ENCODE measurements at regions not wholly inside any gene's neighbourhood (a gene's known extent, or its start where the extent isn't known, plus 50 kb on each side); places are given as distances from the start of the nearest gene placed in this dataset.

DNA sequence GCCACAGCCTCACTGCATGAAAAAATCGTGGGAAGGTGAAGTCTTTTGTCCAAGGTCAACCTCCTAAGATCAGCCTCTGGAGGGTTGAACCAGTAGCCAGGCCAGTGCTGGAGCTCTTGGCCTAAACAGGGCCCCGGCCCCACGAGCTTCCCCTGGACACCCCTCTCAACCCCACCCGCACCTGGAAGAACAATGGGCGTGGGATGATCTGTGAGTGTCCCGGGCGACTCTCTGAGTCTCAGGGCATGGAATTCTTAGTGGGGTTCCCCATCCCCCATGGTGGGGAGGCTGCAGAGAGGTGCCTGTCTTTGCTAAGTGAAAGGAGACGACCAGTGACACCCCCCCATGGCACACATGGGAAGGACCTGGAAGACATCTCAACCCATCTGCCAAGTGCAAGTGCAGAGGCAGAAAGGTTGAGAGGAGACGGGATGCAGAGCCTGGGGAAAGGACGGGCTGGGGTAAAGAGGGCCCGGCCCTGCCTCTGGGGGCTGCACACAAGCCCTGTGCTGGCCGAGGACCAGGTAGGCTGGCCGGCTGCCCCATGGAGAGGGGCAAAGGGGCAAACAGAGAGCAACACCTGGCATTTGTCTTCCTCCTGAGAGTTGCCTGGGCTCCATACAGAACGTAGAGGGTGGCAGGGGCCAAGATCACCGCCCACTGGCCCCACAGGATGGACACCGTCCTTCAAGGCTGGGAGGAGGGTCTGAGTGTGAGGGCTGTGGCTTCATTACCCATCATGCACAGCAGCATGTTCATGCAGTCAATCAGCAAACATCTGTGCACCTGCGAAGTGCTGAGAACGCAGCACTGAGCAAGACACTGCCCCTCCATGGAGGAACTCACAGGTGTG is 163.0 kb upstream of the PPP2R2D start:
- Mint-ChIP-seq H3K4me1 (ENCODE audit: low read depth, unreplicated experiment) (no peaks in the 10 kb centered on the region), H3K27ac (ENCODE audit: unreplicated experiment) (no peak overlapping the region), H3K4me3 (ENCODE audit: unreplicated experiment) (no peak overlapping the region), H3K9me3 (ENCODE audit: unreplicated experiment) (peaks cover 2% of the 10 kb centered on the region), H3K36me3 (ENCODE audit: unreplicated experiment) (peaks cover 9% of the 10 kb centered on the region), H3K27me3 (ENCODE audit: unreplicated experiment) (no peaks in the 10 kb centered on the region)
- no peak for DNase-seq
- TF ChIP-seq, protein P1, sequence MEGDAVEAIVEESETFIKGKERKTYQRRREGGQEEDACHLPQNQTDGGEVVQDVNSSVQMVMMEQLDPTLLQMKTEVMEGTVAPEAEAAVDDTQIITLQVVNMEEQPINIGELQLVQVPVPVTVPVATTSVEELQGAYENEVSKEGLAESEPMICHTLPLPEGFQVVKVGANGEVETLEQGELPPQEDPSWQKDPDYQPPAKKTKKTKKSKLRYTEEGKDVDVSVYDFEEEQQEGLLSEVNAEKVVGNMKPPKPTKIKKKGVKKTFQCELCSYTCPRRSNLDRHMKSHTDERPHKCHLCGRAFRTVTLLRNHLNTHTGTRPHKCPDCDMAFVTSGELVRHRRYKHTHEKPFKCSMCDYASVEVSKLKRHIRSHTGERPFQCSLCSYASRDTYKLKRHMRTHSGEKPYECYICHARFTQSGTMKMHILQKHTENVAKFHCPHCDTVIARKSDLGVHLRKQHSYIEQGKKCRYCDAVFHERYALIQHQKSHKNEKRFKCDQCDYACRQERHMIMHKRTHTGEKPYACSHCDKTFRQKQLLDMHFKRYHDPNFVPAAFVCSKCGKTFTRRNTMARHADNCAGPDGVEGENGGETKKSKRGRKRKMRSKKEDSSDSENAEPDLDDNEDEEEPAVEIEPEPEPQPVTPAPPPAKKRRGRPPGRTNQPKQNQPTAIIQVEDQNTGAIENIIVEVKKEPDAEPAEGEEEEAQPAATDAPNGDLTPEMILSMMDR (IDR thresholded peaks at IDR 0.05; ENCODE audit: partially characterized antibody, unreplicated experiment), result no peak

DNA sequence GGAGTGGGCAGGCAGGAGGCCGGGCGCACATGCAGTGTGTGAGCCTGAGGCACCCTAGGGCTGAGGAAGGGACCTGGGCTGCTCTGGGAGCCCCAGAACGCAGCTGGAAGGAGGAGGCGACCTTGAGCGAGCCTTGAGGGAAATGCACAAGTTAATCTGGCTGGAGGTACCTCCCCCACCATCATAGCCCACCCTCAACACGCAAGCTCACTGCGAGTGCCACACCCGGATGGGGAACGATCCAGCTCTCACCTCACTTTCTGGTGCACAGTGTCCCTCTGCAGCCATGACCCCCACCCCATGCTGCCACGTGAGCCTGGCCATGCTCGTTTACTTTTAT is 162.4 kb upstream of the PPP2R2D start:
- peak; percentile 6 for DNase-seq
- Mint-ChIP-seq H3K27me3 (ENCODE audit: unreplicated experiment) (no peaks in the 10 kb centered on the region), H3K4me3 (ENCODE audit: unreplicated experiment) (no peak overlapping the region), H3K9me3 (ENCODE audit: unreplicated experiment) (peaks cover 2% of the 10 kb centered on the region), H3K27ac (ENCODE audit: unreplicated experiment) (no peak overlapping the region), H3K36me3 (ENCODE audit: unreplicated experiment) (peaks cover 9% of the 10 kb centered on the region), H3K4me1 (ENCODE audit: low read depth, unreplicated experiment) (no peaks in the 10 kb centered on the region)
- TF ChIP-seq, protein P1 (IDR thresholded peaks at IDR 0.05; ENCODE audit: partially characterized antibody, unreplicated experiment), result no peak

DNA sequence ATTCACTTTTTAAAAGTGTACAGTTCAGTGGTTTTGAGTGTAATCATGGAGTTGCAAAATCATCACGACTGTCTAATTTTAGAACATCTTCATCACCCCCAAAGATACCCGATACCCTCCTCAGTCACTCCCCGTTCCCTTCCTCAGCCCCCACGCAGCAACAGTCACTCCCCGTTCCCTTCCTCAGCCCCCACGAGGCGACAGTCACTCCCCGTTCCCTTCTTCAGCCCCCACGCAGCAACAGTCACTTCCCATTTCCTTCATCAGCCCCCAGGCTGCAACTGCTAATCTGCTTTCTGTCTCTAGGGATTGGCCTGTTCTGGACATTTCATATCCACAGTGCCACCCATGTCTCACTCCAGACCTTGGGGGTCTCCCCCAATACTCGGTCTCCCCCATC is 161.6 kb upstream of the PPP2R2D start:
- peaks cover 2% of the 10 kb centered on the region for H3K4me1 Mint-ChIP-seq (ENCODE audit: low read depth, unreplicated experiment)
- H3K27ac Mint-ChIP-seq (ENCODE audit: unreplicated experiment), result no peak overlapping the region
- DNase-seq, result no peak
- H3K9me3 Mint-ChIP-seq (ENCODE audit: unreplicated experiment), result peaks cover 6% of the 10 kb centered on the region
- TF ChIP-seq, protein P1 (IDR thresholded peaks at IDR 0.05; ENCODE audit: partially characterized antibody, unreplicated experiment), result no peak
- no peaks in the 10 kb centered on the region for H3K27me3 Mint-ChIP-seq (ENCODE audit: unreplicated experiment)
- H3K36me3 Mint-ChIP-seq (ENCODE audit: unreplicated experiment), result peaks cover 9% of the 10 kb centered on the region
- H3K4me3 Mint-ChIP-seq (ENCODE audit: unreplicated experiment), result no peak overlapping the region

DNA sequence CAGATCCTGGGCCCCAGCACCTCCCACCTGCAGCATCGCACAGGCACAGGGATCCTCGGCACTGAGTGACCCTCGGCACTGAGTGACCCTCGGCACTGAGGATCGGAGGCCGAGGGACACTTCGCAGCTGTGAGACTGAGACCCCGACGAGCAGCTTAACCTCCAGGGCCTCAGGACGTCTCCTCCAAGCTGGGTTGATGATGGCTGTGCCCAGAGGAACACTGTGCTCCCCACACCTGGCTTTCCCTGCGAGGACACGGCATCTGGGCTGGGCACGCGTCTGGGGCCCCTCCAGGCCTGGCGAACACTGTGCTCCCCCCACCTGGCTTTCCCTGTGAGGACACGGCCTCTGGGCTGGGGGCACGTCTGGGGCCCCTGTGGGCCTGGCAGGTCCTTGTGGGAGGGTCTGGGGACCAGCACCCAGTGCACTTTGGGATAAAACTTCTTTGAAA is 158.3 kb upstream of the PPP2R2D start:
- H3K4me3 Mint-ChIP-seq (ENCODE audit: unreplicated experiment), result no peak overlapping the region
- TF ChIP-seq, protein P1 (IDR thresholded peaks at IDR 0.05; ENCODE audit: partially characterized antibody, unreplicated experiment), result no peak
- DNase-seq, result no peak
- H3K27me3 Mint-ChIP-seq (ENCODE audit: unreplicated experiment), result peaks cover 5% of the 10 kb centered on the region
- no peak overlapping the region for H3K27ac Mint-ChIP-seq (ENCODE audit: unreplicated experiment)
- peaks cover 4% of the 10 kb centered on the region for H3K4me1 Mint-ChIP-seq (ENCODE audit: low read depth, unreplicated experiment)
- peaks cover 15% of the 10 kb centered on the region for H3K9me3 Mint-ChIP-seq (ENCODE audit: unreplicated experiment)
- H3K36me3 Mint-ChIP-seq (ENCODE audit: unreplicated experiment), result peaks cover 13% of the 10 kb centered on the region
